OCI-LY3 (cell line): ENCODE measurements at regions not wholly inside any gene's neighbourhood (a gene's known extent, or its start where the extent isn't known, plus 50 kb on each side); places are given as distances from the start of the nearest gene placed in this dataset.

Experiments used
- H2AFZ ChIP-seq: fragments of 200-600, 300-600 bp; shearing (Covaris generic); 2 replicates; pipeline ENCODE4 v1.6.0; 2014; ENCODE audit warnings: antibody characterized with exemption, low read depth, low read length
- H3K27ac ChIP-seq: fragments of 200-600, 300-600 bp; sonication (generic); 2 replicates; pipeline ENCODE4 v1.5.1; 2014; ENCODE audit warnings: mild to moderate bottlenecking, low read length, moderate library complexity, mixed read lengths
- H3K27me3 ChIP-seq: fragments of 200-600, 300-600 bp; sonication (generic); 2 replicates; pipeline ENCODE4 v1.6.1; 2014; ENCODE audit warnings: low read depth, low read length, mixed read lengths
- H3K36me3 ChIP-seq: fragments of 200-600, 300-600 bp; sonication (generic); replicated peaks from 2 replicates; pipeline ENCODE3; 2014; ENCODE audit warnings: low read depth, low read length, mixed read lengths
- H3K4me1 ChIP-seq: fragments of 300-600, 200-600 bp; sonication (generic); 2 replicates; pipeline ENCODE4 v1.6.1; 2014; ENCODE audit warnings: low read length, mixed read lengths
- H3K4me2 ChIP-seq: fragments of 200-600, 300-600 bp; sonication (generic); 2 replicates; pipeline ENCODE4 v1.6.1; 2014; ENCODE audit warnings: low read length, mixed read lengths
- H3K4me3 ChIP-seq: fragments of 300-600, 200-600 bp; sonication (generic); 2 replicates; pipeline ENCODE4 v1.5.1; 2014; ENCODE audit warnings: antibody characterized with exemption, mild to moderate bottlenecking, low read length, moderate library complexity
- H3K79me2 ChIP-seq: fragments of 300-600, 200-600 bp; shearing (Covaris generic); 2 replicates; pipeline ENCODE4 v1.6.1; 2014; ENCODE audit warnings: mild to moderate bottlenecking, low read length, mixed read lengths
- H3K9ac ChIP-seq: fragments of 300-600, 200-600 bp; shearing (Covaris generic); 2 replicates; pipeline ENCODE4 v1.6.0; 2014; ENCODE audit warnings: mild to moderate bottlenecking, low read length, moderate library complexity
- H3K9me3 ChIP-seq: fragments of 200-600, 300-600 bp; shearing (Covaris generic); 2 replicates; pipeline ENCODE4 v1.6.1; 2014; ENCODE audit warnings: low read length, mixed read lengths; ENCODE audit not compliant: insufficient read depth
- H4K20me1 ChIP-seq: fragments of 200-600, 300-600 bp; sonication (generic); 2 replicates; pipeline ENCODE4 v1.6.1; 2016; ENCODE audit warnings: low read length, mixed read lengths; ENCODE audit not compliant: insufficient read depth
- EZH2phosphoT487 ChIP-seq: fragments of 200-600 bp; shearing (Covaris generic); IDR thresholded peaks from 2 replicates; pipeline ENCODE4 v1.6.1; 2018; ENCODE audit warnings: antibody characterized with exemption, mixed run types, low read depth
- TF ChIP-seq, protein P1 (sequence below): fragments of 200-600, 300-600 bp; sonication (generic); IDR thresholded peaks from 2 replicates; pipeline ENCODE4 v1.5.1; 2014; ENCODE audit warnings: antibody characterized with exemption, low read length, low read depth

DNA sequence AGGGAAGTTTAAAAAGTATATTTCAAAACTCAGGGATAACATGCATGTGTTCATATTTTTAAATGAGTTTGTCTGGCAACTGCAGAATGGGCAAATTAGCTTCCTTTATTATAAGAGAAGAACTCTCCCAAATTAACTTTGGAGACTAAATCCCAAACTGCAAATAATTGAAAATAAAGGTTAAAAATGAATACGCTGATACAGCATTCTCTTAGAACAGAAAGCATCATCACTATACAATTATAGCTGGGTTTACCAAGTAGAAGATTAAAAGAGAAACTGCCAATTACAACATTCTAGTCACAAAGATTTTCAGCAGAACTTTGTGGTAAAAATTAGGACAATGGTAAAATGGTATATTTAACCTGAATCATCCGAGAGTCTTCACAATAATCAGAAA lies 73.3 kb downstream of the OLFM4 start:
- Histone ChIP-seq H3K27me3 (no peaks in the 10 kb centered on the region), H2AFZ (no peak overlapping the region), H3K9me3 (no peaks in the 10 kb centered on the region), H3K79me2 (no peaks in the 10 kb centered on the region), H4K20me1 (no peaks in the 10 kb centered on the region), H3K36me3 (no peaks in the 10 kb centered on the region), H3K27ac (no peak overlapping the region), H3K4me3 (no peak overlapping the region), H3K4me2 (no peak overlapping the region), H3K9ac (no peak overlapping the region), H3K4me1 (no peaks in the 10 kb centered on the region)
- TF ChIP-seq, protein P1, sequence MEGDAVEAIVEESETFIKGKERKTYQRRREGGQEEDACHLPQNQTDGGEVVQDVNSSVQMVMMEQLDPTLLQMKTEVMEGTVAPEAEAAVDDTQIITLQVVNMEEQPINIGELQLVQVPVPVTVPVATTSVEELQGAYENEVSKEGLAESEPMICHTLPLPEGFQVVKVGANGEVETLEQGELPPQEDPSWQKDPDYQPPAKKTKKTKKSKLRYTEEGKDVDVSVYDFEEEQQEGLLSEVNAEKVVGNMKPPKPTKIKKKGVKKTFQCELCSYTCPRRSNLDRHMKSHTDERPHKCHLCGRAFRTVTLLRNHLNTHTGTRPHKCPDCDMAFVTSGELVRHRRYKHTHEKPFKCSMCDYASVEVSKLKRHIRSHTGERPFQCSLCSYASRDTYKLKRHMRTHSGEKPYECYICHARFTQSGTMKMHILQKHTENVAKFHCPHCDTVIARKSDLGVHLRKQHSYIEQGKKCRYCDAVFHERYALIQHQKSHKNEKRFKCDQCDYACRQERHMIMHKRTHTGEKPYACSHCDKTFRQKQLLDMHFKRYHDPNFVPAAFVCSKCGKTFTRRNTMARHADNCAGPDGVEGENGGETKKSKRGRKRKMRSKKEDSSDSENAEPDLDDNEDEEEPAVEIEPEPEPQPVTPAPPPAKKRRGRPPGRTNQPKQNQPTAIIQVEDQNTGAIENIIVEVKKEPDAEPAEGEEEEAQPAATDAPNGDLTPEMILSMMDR = no peak
- no peak for TF ChIP-seq EZH2phosphoT487

DNA sequence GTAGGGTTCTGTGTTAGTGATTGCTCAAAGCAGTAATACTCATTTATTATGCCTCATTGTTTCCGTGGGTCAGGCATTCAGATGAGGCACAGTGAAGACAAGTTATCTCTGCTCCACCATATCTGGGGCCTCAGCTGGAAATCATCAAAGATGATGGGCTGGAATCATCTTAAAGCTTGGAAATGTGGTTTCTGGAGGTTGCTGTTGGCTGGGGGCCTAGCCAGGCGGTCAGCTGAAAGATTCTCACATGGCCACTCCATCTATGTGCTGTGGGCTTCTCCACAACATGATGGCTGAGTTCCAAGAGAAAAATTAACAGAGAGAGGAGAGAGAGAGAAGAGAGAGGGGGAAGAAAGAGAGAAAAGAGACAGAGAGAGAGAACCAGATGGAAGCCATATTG lies 75.5 kb downstream of the OLFM4 start:
- no peaks in the 10 kb centered on the region for H3K27me3 ChIP-seq
- no peaks in the 10 kb centered on the region for H3K4me1 ChIP-seq
- TF ChIP-seq, protein P1 = no peak
- TF ChIP-seq EZH2phosphoT487 = no peak
- no peaks in the 10 kb centered on the region for H3K36me3 ChIP-seq
- H3K79me2 ChIP-seq = no peaks in the 10 kb centered on the region
- no peaks in the 10 kb centered on the region for H3K9me3 ChIP-seq
- H4K20me1 ChIP-seq = no peaks in the 10 kb centered on the region
- no peak overlapping the region for H3K27ac ChIP-seq
- H3K9ac ChIP-seq = no peak overlapping the region
- H2AFZ ChIP-seq = no peak overlapping the region
- H3K4me3 ChIP-seq = no peak overlapping the region
- no peak overlapping the region for H3K4me2 ChIP-seq

DNA sequence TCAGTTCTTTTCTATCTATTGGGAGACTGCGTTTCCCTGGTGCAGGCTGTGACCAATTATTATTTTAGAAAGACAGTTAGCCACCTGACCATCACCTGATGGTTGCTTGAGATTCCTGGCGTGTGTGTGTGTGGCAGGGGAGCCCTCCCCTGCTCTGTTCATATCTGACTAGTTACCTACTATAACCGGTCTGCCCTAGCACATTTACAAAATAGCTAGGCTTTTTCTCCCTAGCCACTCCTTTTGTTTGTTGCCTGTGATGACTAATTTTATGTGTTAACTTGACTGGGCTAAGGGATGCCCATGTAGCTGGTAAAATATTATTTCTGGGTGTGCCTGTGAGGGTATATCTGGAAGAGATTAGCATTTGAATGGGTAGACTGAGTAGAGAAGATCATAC lies 76.9 kb downstream of the OLFM4 start:
- Histone ChIP-seq H3K4me2 (no peak overlapping the region), H3K27ac (no peak overlapping the region), H3K4me1 (peaks cover 4% of the 10 kb centered on the region; the same call in 1 of the 2 replicates), H3K9me3 (no peaks in the 10 kb centered on the region), H3K36me3 (no peaks in the 10 kb centered on the region), H3K79me2 (no peaks in the 10 kb centered on the region), H4K20me1 (no peaks in the 10 kb centered on the region), H3K27me3 (no peaks in the 10 kb centered on the region), H3K9ac (no peak overlapping the region), H2AFZ (no peak overlapping the region), H3K4me3 (no peak overlapping the region)
- TF ChIP-seq EZH2phosphoT487 = no peak
- TF ChIP-seq, protein P1 = no peak

DNA sequence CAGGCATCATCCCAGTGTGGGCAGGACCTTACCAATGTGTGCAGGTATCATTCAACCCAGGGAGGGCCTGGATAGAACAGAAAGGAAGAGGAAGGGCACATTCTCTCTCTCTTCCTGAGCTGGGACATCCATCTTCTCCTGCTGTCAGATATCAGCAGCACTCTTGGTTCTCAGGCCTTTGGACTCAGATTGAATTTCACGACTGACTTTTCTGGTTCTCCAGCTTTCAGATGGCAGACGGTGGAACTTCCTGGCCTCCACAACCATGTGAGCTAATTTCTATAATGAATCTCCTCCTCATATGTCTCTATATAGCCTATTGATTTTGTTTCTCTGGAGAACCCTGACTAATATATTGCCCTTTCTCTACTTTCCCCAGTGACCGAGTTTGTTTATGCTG lies 77.3 kb downstream of the OLFM4 start:
- Histone ChIP-seq H3K36me3 (no peaks in the 10 kb centered on the region), H3K79me2 (no peaks in the 10 kb centered on the region), H3K4me2 (no peak overlapping the region), H3K9me3 (no peaks in the 10 kb centered on the region), H3K27ac (no peak overlapping the region), H4K20me1 (no peaks in the 10 kb centered on the region), H3K9ac (no peak overlapping the region), H3K4me1 (peaks cover 4% of the 10 kb centered on the region; the same call in 1 of the 2 replicates), H3K27me3 (no peaks in the 10 kb centered on the region), H3K4me3 (no peak overlapping the region), H2AFZ (no peak overlapping the region)
- no peak for TF ChIP-seq EZH2phosphoT487
- TF ChIP-seq, protein P1 = no peak
